Ascending aorta (tissue), 2 donors: ENCODE measurements at regions not wholly inside any gene's neighbourhood (a gene's known extent, or its start where the extent isn't known, plus 50 kb on each side); places are given as distances from the start of the nearest gene placed in this dataset.

Experiments used
- DNase-seq, 2 donors: peaks; one replicate each; pipeline ENCODE4 v3.0.0-alpha.2; 2019; ENCODE audit warnings: low spot score in 2 of 2
- H3K27ac ChIP-seq, 2 donors: fragments of 200-600 bp; sonication (generic); one replicate each; pipeline ENCODE4 v1.5.1; 2016 to 2017; ENCODE audit warnings: mild to moderate bottlenecking in 1 of 2
- H3K27me3 ChIP-seq: fragments of 200-600 bp; sonication (generic); one replicate; pipeline ENCODE4 v1.5.1; 2017
- H3K36me3 ChIP-seq, 2 donors: fragments of 200-600 bp; sonication (generic); one replicate each; pipeline ENCODE4 v1.5.1; 2016
- H3K4me1 ChIP-seq, 2 donors: fragments of 200-600 bp; sonication (generic); one replicate each; pipeline ENCODE4 v1.5.1; 2016 to 2017; ENCODE audit warnings: mild to moderate bottlenecking in 1 of 2
- H3K4me3 ChIP-seq, 2 donors: fragments of 200-600 bp; sonication (generic); one replicate each; pipeline ENCODE4 v1.5.1; 2016 to 2017; ENCODE audit warnings: mild to moderate bottlenecking in 1 of 2
- H3K9me3 ChIP-seq, 2 donors: fragments of 200-600 bp; sonication (generic); one replicate each; pipeline ENCODE4 v1.5.1; 2016
- intact Hi-C: fragments of 100-400 bp; cut with DNase I; formaldehyde crosslinking; loops from one replicate; pipeline ENCODE4 v1.15.1; 2023
- TF ChIP-seq, protein P1 (sequence below), 3 experiments: fragments of 200-600 bp in 2 of 3; fragments of 450-650 bp in 1 of 3; sonication (generic) in 2 of 3; IDR thresholded peaks; one replicate each; pipeline ENCODE4 v1.5.1; 2016 to 2019; ENCODE audit warnings: antibody characterized with exemption in 3 of 3, mild to moderate bottlenecking in 1 of 3, moderate library complexity in 1 of 3

DNA sequence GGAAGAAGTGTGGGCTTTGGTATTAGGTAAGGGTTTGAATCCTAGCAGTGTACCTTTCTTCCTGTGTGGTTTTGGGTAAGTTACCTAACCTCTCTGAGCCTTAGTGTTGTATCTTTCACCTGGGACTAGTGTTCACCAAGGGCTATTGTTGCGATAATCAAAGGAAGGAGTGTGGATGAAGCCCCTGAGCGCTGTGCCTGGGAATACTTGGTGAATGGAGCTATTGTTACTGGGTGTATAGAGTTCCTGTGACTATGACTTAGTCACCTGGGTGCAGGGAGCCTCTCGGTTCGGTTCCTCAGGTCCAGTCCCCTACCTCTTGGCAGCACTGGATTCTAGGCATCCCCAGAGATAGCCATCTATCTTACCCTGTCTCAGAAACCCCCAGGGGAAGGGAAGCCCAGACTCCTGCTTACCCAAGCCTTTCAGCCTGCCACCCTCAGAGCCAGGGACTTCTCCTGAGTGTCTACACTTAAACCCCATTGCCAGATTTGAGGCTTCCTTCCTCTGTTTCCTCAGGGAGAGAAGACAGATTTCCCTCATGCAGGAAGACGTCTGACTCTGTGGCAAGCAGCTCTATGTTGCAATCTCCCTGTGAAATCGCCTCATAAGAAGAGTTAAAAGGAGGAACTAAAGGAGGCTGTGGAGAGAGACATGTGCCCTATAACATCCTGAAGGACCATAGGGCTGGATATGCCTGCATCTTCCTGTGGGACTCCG lies 181.0 kb upstream of the PITX1 start:
- no peaks in the 10 kb centered on the region for H3K27me3 ChIP-seq
- peaks cover 5 to 34% of the 10 kb centered on the region in 2 donors for H3K4me1 ChIP-seq
- H3K27ac ChIP-seq, result no peak overlapping the region
- H3K9me3 ChIP-seq, result no peaks in the 10 kb centered on the region
- TF ChIP-seq, protein P1, sequence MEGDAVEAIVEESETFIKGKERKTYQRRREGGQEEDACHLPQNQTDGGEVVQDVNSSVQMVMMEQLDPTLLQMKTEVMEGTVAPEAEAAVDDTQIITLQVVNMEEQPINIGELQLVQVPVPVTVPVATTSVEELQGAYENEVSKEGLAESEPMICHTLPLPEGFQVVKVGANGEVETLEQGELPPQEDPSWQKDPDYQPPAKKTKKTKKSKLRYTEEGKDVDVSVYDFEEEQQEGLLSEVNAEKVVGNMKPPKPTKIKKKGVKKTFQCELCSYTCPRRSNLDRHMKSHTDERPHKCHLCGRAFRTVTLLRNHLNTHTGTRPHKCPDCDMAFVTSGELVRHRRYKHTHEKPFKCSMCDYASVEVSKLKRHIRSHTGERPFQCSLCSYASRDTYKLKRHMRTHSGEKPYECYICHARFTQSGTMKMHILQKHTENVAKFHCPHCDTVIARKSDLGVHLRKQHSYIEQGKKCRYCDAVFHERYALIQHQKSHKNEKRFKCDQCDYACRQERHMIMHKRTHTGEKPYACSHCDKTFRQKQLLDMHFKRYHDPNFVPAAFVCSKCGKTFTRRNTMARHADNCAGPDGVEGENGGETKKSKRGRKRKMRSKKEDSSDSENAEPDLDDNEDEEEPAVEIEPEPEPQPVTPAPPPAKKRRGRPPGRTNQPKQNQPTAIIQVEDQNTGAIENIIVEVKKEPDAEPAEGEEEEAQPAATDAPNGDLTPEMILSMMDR (IDR thresholded peaks at IDR 0.05), result no peak
- peak in 1 of 2 donors; percentile 68 for DNase-seq
- H3K4me3 ChIP-seq, result no peak overlapping the region
- intact Hi-C loops, result no loop called here
- no peaks in the 10 kb centered on the region for H3K36me3 ChIP-seq

DNA sequence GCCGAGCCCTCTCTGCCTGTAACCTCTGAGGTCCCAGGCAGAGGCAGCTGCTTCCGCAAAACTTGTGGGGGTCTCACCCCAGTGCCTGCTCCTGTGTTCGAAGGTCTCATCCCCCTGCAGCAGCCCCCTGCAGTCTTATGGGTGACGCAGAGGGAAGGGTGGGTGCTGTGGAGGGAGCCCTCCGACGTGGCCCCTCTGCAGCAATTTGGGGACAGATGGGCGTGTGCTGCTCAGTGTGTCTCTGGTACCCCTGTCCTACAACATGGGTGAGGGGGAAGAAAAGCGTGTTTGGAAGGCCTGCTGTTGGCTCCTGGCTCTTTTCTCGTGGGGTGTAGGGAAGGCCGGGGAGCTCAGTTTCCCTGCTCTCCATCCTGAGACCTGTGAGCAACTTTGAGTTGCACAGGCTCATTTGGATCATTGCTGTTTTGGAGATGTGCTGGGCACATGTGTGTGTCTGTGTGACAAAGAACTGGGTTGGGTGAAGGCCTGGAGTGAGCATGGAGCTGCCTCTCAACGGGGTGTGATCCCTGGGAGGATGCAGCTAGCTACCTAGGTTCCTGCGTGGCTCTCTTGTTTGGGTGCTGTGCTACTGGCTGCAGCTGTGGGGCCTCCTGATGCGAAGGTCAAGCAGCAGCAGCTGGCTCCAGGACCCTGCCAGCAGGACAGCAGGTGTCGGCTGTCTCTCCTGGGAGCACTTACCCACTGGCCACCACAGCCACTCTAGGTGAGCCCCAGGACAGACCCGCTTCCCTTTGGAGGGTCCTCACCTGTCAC lies 179.6 kb upstream of the PITX1 start:
- Histone ChIP-seq H3K27me3 (no peaks in the 10 kb centered on the region), H3K9me3 (no peaks in the 10 kb centered on the region), H3K4me3 (no peak overlapping the region), H3K4me1 (peaks cover 11 to 36% of the 10 kb centered on the region in 2 donors), H3K36me3 (no peaks in the 10 kb centered on the region), H3K27ac (no peak overlapping the region)
- TF ChIP-seq, protein P1 (IDR thresholded peaks at IDR 0.05), result no peak
- intact Hi-C loops, result no loop called here
- peak in 1 of 2 donors; percentile 41 for DNase-seq

DNA sequence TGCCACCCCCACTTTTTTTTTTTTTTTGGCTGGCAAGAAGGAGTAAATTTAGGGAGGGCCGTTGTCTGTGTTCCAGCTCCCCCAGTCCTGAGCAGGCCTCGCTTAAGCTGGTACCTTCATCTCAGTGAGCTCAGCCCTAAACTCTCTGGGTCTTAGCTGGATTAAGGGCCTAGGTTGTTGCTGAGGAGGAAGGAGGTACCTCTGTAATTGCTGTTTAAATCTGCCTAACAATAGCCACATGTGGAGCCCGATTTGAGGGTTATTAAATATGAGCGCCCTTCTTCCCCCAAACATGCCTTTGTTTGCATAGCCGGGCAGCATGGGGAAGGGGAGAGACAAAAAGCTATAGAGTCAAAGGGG lies 179.0 kb upstream of the PITX1 start:
- intact Hi-C loops, result no loop called here
- no peaks in the 10 kb centered on the region for H3K9me3 ChIP-seq
- DNase-seq, result no peak
- peaks cover 11 to 33% of the 10 kb centered on the region in 2 donors for H3K4me1 ChIP-seq
- TF ChIP-seq, protein P1 (IDR thresholded peaks at IDR 0.05), result no peak
- peak overlapping the region; percentile 50 to 53 for H3K27ac ChIP-seq
- H3K27me3 ChIP-seq, result no peaks in the 10 kb centered on the region
- H3K36me3 ChIP-seq, result no peaks in the 10 kb centered on the region
- H3K4me3 ChIP-seq, result no peak overlapping the region

DNA sequence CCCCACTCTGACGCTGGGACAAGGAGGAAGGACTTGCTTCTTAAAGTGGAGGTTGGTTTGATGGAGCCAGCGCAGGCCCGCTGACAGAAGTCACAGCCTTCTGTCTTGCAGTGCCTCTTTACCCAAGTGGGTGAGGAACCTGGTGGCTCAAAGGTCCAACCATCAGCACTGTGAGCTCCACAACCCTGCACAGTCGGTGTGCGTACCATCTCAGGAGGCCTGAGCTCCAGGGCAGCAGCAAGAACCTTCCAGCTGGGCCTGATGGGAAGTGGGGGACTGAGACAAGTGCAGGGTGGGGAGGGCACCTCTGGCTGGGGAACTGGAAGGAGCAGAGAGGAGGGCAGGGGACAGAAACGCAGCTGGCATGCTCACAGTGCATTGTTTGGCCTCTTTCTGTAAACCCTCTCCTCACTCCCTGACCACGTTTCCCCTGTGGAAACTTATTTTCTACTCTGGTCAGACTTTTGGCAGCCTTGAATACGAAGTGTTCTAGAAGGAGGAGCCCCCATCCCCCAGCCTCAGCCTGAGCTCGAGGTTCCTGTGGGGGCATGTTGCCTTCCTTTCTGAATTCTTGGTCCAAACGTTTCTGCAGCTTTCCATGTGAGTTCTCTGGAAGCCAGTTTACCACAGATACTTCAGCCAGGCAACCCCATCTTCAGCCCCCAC lies 178.5 kb upstream of the PITX1 start:
- Histone ChIP-seq H3K9me3 (no peaks in the 10 kb centered on the region), H3K4me1 (peaks cover 11 to 33% of the 10 kb centered on the region in 2 donors), H3K36me3 (no peaks in the 10 kb centered on the region), H3K4me3 (no peak overlapping the region), H3K27ac (peak overlapping the region; percentile 50 to 53), H3K27me3 (no peaks in the 10 kb centered on the region)
- peak in 1 of 2 donors; percentile 56 for DNase-seq
- TF ChIP-seq, protein P1 (IDR thresholded peaks at IDR 0.05), result no peak
- intact Hi-C loops, result no loop called here

DNA sequence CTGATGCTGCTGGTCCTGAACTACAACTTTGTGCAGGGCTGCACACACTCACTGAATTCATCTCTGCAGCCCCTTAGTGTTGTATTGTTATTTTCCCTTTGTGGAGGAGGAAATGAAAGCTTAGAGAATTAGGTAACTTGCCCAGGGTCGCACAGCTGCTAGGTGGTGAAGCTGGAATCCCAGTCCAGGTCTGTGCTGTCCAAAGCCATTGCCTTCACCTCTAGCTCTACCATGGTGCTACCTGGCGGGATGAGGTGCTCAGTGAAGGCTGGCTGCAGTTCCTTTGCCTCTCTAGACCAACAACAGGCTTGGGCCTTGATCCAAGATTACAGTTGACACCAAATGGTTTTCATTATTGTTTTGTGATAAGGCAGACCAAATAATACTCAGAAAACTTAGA lies 177.8 kb upstream of the PITX1 start:
- H3K4me3 ChIP-seq, result no peak overlapping the region
- H3K36me3 ChIP-seq, result no peaks in the 10 kb centered on the region
- TF ChIP-seq, protein P1 (IDR thresholded peaks at IDR 0.05), result no peak
- intact Hi-C loops, result loop anchor here (1.0 kb wide), 1 partner anchor 31 kb away; no protein-coding TSS in a partner anchor
- peak in 1 of 2 donors; percentile 44 for DNase-seq
- no peaks in the 10 kb centered on the region for H3K9me3 ChIP-seq
- peak overlapping the region; percentile 50 to 53 for H3K27ac ChIP-seq
- peaks cover 11 to 33% of the 10 kb centered on the region in 2 donors for H3K4me1 ChIP-seq
- no peaks in the 10 kb centered on the region for H3K27me3 ChIP-seq
